DND-41 (cell line): ENCODE measurements at regions not wholly inside any gene's neighbourhood (a gene's known extent, or its start where the extent isn't known, plus 50 kb on each side); places are given as distances from the start of the nearest gene placed in this dataset.

Experiments used
- EZH2 ChIP-seq: IDR thresholded peaks from 3 replicates; pipeline ENCODE4 v1.6.1; 2012; ENCODE audit warnings: borderline replicate concordance, low read depth, mild to moderate bottlenecking, moderate library complexity, low read length, inconsistent platforms; ENCODE audit not compliant: severe bottlenecking
- TF ChIP-seq, protein P1 (sequence below): IDR thresholded peaks from 2 replicates; pipeline ENCODE4 v1.5.1; 2012; ENCODE audit warnings: borderline replicate concordance, low read length, moderate library complexity, mild to moderate bottlenecking; ENCODE audit not compliant: poor library complexity, severe bottlenecking; ENCODE audit errors: extremely low read depth

DNA sequence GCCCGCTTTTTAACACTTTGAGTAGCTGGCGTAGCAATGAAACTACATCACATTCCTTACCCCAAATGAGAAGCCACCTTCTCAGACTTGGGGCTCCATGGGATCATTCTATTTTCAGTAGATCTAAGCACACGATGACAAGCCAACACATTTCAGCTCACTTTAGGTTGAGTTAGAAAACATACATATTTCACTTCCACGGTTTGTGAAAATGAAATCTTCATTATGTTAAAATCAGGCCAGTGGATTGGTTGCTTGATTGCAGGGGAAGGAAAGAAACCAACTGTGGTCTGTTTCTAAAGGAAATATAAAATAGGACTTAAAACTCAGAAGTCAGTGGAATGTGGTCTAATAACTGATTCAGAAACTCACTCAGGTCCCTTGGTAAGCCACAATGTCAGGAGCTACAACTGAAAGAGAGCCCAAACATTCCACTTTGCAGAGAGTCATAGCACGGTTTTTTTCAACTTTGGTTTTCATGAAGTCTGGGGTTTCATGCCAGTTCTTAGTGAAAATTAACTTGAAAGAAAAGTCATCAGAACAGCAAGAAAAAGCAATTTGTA, 82.3 kb upstream of the TIAM1 start:
- TF ChIP-seq, protein P1, sequence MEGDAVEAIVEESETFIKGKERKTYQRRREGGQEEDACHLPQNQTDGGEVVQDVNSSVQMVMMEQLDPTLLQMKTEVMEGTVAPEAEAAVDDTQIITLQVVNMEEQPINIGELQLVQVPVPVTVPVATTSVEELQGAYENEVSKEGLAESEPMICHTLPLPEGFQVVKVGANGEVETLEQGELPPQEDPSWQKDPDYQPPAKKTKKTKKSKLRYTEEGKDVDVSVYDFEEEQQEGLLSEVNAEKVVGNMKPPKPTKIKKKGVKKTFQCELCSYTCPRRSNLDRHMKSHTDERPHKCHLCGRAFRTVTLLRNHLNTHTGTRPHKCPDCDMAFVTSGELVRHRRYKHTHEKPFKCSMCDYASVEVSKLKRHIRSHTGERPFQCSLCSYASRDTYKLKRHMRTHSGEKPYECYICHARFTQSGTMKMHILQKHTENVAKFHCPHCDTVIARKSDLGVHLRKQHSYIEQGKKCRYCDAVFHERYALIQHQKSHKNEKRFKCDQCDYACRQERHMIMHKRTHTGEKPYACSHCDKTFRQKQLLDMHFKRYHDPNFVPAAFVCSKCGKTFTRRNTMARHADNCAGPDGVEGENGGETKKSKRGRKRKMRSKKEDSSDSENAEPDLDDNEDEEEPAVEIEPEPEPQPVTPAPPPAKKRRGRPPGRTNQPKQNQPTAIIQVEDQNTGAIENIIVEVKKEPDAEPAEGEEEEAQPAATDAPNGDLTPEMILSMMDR: no peak
- TF ChIP-seq EZH2: no peak
